Body of pancreas (tissue), 4 donors: ENCODE measurements at regions not wholly inside any gene's neighbourhood (a gene's known extent, or its start where the extent isn't known, plus 50 kb on each side); places are given as distances from the start of the nearest gene placed in this dataset.

ENCODE experiments used
- ATAC-seq: fragments of 150-250 bp; one replicate; pipeline ENCODE4 v1.9.1; 2016
- DNase-seq, 4 donors: peaks; one replicate each; pipeline ENCODE4 v3.0.0-alpha.2; 2019
- H3K27ac ChIP-seq, 4 donors: fragments of 200-600 bp; sonication (generic); 1 replicate in 3 of 4; 2 replicates in 1 of 4; pipeline versions ENCODE4 v1.5.1 to v1.6.1; 2016 to 2019; ENCODE audit warnings: mild to moderate bottlenecking in 1 of 4, mixed read lengths in 1 of 4, moderate library complexity in 1 of 4
- H3K27me3 ChIP-seq, 2 donors: fragments of 200-600 bp; sonication (generic); one replicate each; pipeline ENCODE4 v1.6.0; 2016; ENCODE audit warnings: mild to moderate bottlenecking in 1 of 2
- H3K36me3 ChIP-seq, 2 donors: fragments of 200-600 bp; sonication (generic); replicated peaks in 1 of 2; 2 replicates each; pipeline ENCODE4 v1.5.1; 2016; ENCODE audit warnings: low read depth in 2 of 2; ENCODE audit not compliant: insufficient read depth in 1 of 2
- H3K4me1 ChIP-seq: fragments of 200-600 bp; sonication (generic); one replicate; pipeline ENCODE4 v1.6.0; 2016
- H3K4me3 ChIP-seq, 2 donors: fragments of 200-600 bp; sonication (generic); 1 replicate in 1 of 2; 2 replicates in 1 of 2; pipeline ENCODE4 v1.5.1; 2016 to 2019
- H3K9me3 ChIP-seq, 3 donors: fragments of 200-600 bp; sonication (generic); 1 replicate in 2 of 3; 2 replicates in 1 of 3; pipeline ENCODE4 v1.5.1; 2016
- CTCF ChIP-seq, 7 experiments: fragments of 450-650 bp in 4 of 7; fragments of 200-600 bp in 3 of 7; sonication (generic) in 3 of 7; IDR thresholded peaks; one replicate each; pipeline ENCODE4 v1.5.1; 2016 to 2019; ENCODE audit warnings: antibody characterized with exemption in 7 of 7
- POLR2A ChIP-seq, 3 donors: fragments of 450-650 bp; IDR thresholded peaks; one replicate each; pipeline ENCODE4 v1.6.1; 2016; ENCODE audit warnings: antibody characterized with exemption in 3 of 3, mild to moderate bottlenecking in 2 of 3
- WGBS, 2 donors: methylation state at CpG; one replicate each; pipeline ENCODE4 v1.1.5; 2017; 5-methylcytosine and 5-hydroxymethylcytosine counted together
- intact Hi-C: fragments of 100-400 bp; cut with DNase I; formaldehyde crosslinking; loops from one replicate; pipeline ENCODE4 v1.15.1; 2023

- ATAC-seq (no peak), DNase-seq (no peak)
- H3K27me3 ChIP-seq = no peaks in the 10 kb centered on the region
- H3K4me3 ChIP-seq = no peak overlapping the region
- no peak overlapping the region for H3K27ac ChIP-seq
- TF ChIP-seq POLR2A (IDR thresholded peaks at IDR 0.05) (no peak), CTCF (IDR thresholded peaks at IDR 0.05) (no peak)
- 26 to 42% methylated on average over 5 of the region's 5 CpGs for WGBS, 2 donors
- no peaks in the 10 kb centered on the region for H3K4me1 ChIP-seq
- no peaks in the 10 kb centered on the region for H3K36me3 ChIP-seq
- intact Hi-C loops = no loop called here
- no peaks in the 10 kb centered on the region for H3K9me3 ChIP-seq
Observed at GRCh38 chr12:17169726-17170471, 563.9 kb upstream of the LMO3 start.

GRCh38 chr12:17159506-17160300, 553.7 kb upstream of the LMO3 start:
- intact Hi-C loops = no loop called here
- no peaks in the 10 kb centered on the region for H3K9me3 ChIP-seq
- 67% methylated on average over 12 of the region's 12 CpGs for WGBS, 2 donors
- DNase-seq (no peak), ATAC-seq (no peak)
- H3K27ac ChIP-seq = no peak overlapping the region
- H3K4me1 ChIP-seq = no peaks in the 10 kb centered on the region
- H3K27me3 ChIP-seq = no peaks in the 10 kb centered on the region
- TF ChIP-seq CTCF (IDR thresholded peaks at IDR 0.05) (no peak), POLR2A (IDR thresholded peaks at IDR 0.05) (no peak)
- no peaks in the 10 kb centered on the region for H3K36me3 ChIP-seq
- H3K4me3 ChIP-seq = no peak overlapping the region

GRCh38 chr12:17158201-17158600, 552.2 kb upstream of the LMO3 start:
- intact Hi-C loops = no loop called here
- no peak for ATAC-seq

GRCh38 chr12:17151917-17152316, 546.0 kb upstream of the LMO3 start:
- H3K4me1 ChIP-seq = no peaks in the 10 kb centered on the region
- peaks cover 0 to 8% (median 0%) of the 10 kb centered on the region in 3 donors for H3K9me3 ChIP-seq
- no peak overlapping the region for H3K27ac ChIP-seq
- TF ChIP-seq CTCF (IDR thresholded peaks at IDR 0.05) (no peak), POLR2A (IDR thresholded peaks at IDR 0.05) (no peak)
- no peaks in the 10 kb centered on the region for H3K27me3 ChIP-seq
- no peaks in the 10 kb centered on the region for H3K36me3 ChIP-seq
- H3K4me3 ChIP-seq = no peak overlapping the region
- DNase-seq (no peak), ATAC-seq (no peak)
- WGBS, 2 donors = 58 to 64% methylated on average over 2 of the region's 2 CpGs
- intact Hi-C loops = no loop called here

More at GRCh38 chr12:17158201-17158600, 552.2 kb upstream of the LMO3 start:
- WGBS, 2 donors = 78 to 83% methylated on average over 1 of the region's 1 CpG
- no peaks in the 10 kb centered on the region for H3K9me3 ChIP-seq
- H3K27ac ChIP-seq = no peak overlapping the region
- no peaks in the 10 kb centered on the region for H3K4me1 ChIP-seq
- H3K4me3 ChIP-seq = no peak overlapping the region
- DNase-seq = no peak
- no peak for TF ChIP-seq POLR2A (IDR thresholded peaks at IDR 0.05)
- no peak for TF ChIP-seq CTCF (IDR thresholded peaks at IDR 0.05)
- H3K27me3 ChIP-seq = no peaks in the 10 kb centered on the region
- no peaks in the 10 kb centered on the region for H3K36me3 ChIP-seq
